ENCODE measurements at regions not wholly inside any gene's neighbourhood (a gene's known extent, or its start where the extent isn't known, plus 50 kb on each side); places are given as distances from the start of the nearest gene placed in this dataset.

GRCh38 chr1:163571950-163572349 lies 250.2 kb downstream of the NUF2 start (continued):
- no peak for TF ChIP-seq RORB (CRISPR knock-in tag; IDR thresholded peaks at IDR 0.05)
- no peak for TF ChIP-seq IRF1 (CRISPR knock-in tag; IDR thresholded peaks at IDR 0.05)

- no peak for ATAC-seq
- POLR2A ChIA-PET, result no interaction called here
- Mint-ChIP-seq H3K4me1 (peaks cover 3% of the 10 kb centered on the region; the same call in 1 of the 2 replicates), H3K4me3 (no peak overlapping the region), H3K27ac (no peak overlapping the region), H3K9me3 (peaks cover 3% of the 10 kb centered on the region; the same call in 1 of the 2 replicates), H3K36me3 (peaks cover 3% of the 10 kb centered on the region), H3K27me3 (ENCODE audit: low read depth) (no peaks in the 10 kb centered on the region)
- no peak for DNase-seq (ENCODE audit: low spot score)
- CTCF ChIA-PET, result no interaction called here
- TF ChIP-seq SMAD3 (CRISPR knock-in tag; IDR thresholded peaks at IDR 0.05; ENCODE audit: borderline replicate concordance), result no peak
- TF ChIP-seq E2F5 (CRISPR knock-in tag; IDR thresholded peaks at IDR 0.05), result no peak
- no peak for TF ChIP-seq TP53 (CRISPR knock-in tag; IDR thresholded peaks at IDR 0.05)
- TF ChIP-seq FOXK1 (CRISPR knock-in tag; IDR thresholded peaks at IDR 0.05), result no peak
- no peak for TF ChIP-seq TEAD4 (CRISPR knock-in tag; IDR thresholded peaks at IDR 0.05)
Measured at GRCh38 chr1:163574119-163574518, 252.4 kb downstream of the NUF2 start.

- POLR2A ChIA-PET, result no interaction called here
- ATAC-seq (no peak), DNase-seq (ENCODE audit: low spot score) (no peak)
- no peak overlapping the region for H3K27ac Mint-ChIP-seq
- H3K27me3 Mint-ChIP-seq (ENCODE audit: low read depth), result no peaks in the 10 kb centered on the region
- no peak for TF ChIP-seq E2F1 (CRISPR knock-in tag; IDR thresholded peaks at IDR 0.05)
- no peak for TF ChIP-seq TCF7 (CRISPR knock-in tag; IDR thresholded peaks at IDR 0.05; ENCODE audit: low read depth)
- no peak for TF ChIP-seq ERG (CRISPR knock-in tag; IDR thresholded peaks at IDR 0.05)
- TF ChIP-seq E2F4 (CRISPR knock-in tag; IDR thresholded peaks at IDR 0.05; ENCODE audit: borderline replicate concordance, low read depth), result no peak
- TF ChIP-seq ZBTB21 (CRISPR knock-in tag; IDR thresholded peaks at IDR 0.05; ENCODE audit: borderline replicate concordance), result no peak
- no peak for TF ChIP-seq HMGXB4 (CRISPR knock-in tag; IDR thresholded peaks at IDR 0.05)
- no peak for TF ChIP-seq USF1 (CRISPR knock-in tag; IDR thresholded peaks at IDR 0.05)
- no peak for TF ChIP-seq IRF1 (CRISPR knock-in tag; IDR thresholded peaks at IDR 0.05)
- no peak for TF ChIP-seq CREB1 (CRISPR knock-in tag; IDR thresholded peaks at IDR 0.05)
- no peak for TF ChIP-seq ZNF671 (CRISPR knock-in tag; IDR thresholded peaks at IDR 0.05)
- TF ChIP-seq ATF2 (CRISPR knock-in tag; IDR thresholded peaks at IDR 0.05; ENCODE audit: borderline replicate concordance, low read depth), result no peak
- no peak for TF ChIP-seq ARID4B (CRISPR knock-in tag; IDR thresholded peaks at IDR 0.05; ENCODE audit: borderline replicate concordance)
- peaks cover 3% of the 10 kb centered on the region; the same call in 1 of the 2 replicates for H3K9me3 Mint-ChIP-seq
- peaks cover 10% of the 10 kb centered on the region for H3K4me1 Mint-ChIP-seq
- CTCF ChIA-PET, result no interaction called here
- no peaks in the 10 kb centered on the region for H3K36me3 Mint-ChIP-seq
- no peak overlapping the region for H3K4me3 Mint-ChIP-seq
Measured at GRCh38 chr1:163580926-163581325, 259.2 kb downstream of the NUF2 start.

Measured in WTC11 (cell line).